NCI-H446 treated with DMSO at 0.1 percent for 48 hours (cell line): ENCODE measurements at regions not wholly inside any gene's neighbourhood (a gene's known extent, or its start where the extent isn't known, plus 50 kb on each side); places are given as distances from the start of the nearest gene placed in this dataset.
"Not testable (repeated sequence)": the region's sequence is repeated elsewhere in the genome, so short reads cannot be mapped to it uniquely, and the experiment has no call there.

Experiments used
- DNase-seq: peaks from one replicate; lab custom pipeline; 2025; lab: John Stamatoyannopoulos, UW

- DNase-seq = no peak
These were observed 70.8 kb upstream of the SMIM23 start for GRCh38 chr5:171714851-171715250.

DNA sequence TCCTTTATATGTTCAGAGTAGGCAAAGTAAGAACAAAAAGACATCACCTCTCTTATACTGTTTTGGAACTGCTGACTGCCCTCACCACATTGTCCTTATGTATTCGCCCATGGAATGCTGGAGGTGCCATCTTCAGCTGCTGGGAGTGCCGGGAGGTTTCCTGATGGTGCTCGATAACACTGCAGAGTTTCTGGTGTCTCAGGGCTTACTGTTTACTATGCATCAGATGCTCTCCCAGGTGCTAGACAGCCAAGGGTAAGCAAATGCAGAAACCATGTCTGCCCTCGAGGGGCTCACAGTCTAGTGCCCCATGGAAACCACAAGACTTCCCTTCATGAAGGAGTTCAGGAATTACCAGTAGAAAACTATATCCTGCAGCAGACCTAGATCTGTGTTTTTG, 70.1 kb upstream of the SMIM23 start:
- DNase-seq = no peak

- no peak for DNase-seq
These were observed 65.5 kb upstream of the SMIM23 start for GRCh38 chr5:171720086-171720485.

DNA sequence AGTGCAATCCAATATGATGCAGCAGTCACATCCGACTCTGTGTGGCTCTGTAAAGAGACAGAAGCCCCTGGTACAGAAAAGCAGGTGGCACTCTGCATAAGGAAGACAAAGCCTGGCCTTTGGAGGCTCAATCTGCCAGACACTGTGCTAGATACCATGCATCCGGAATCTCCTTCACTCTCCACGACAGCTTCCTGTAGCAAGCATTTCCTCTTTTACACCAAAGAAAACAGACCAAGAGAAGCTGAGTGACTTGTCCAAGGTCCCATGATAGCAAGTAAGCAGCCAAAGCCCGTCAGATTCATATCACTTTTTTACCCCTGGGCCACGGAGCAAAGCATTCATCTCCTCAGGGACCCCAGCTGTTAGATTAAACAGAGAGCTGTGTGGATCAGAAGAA, 64.2 kb upstream of the SMIM23 start:
- DNase-seq = no peak

DNA sequence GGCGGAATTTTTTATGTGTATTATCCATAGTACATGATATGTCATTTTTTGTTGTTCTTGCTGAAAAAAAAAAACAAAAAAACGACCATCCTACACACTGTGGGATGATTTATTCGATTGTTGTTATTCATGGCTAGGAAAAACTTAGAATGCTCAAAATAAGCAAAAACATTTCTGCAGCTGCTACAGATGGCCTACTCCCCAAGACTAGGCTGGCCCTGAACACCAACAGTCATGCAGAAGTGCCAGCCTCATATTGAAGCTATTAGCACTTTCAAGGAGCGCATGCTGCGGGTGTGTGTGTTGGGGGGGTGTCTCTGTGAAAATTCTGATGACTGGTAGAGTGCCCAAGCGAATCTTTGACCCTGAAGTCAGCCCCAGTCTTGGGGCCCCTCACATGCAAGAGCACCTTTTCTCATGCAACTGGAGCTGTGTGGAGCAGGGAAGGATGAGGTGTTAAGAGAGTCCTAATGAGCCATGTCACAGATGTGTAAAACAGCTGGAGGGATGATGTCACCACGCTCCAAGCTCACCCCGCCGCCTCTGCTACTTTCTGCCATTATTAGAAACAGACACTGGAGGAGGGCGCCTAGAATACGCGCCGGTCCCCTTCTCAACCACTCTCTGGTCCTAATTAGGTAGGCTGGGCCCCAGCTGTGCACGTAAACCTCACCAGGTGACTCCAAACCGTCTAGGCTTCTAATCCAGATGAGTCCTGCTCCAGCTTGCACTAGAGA, 61.0 kb upstream of the SMIM23 start:
- DNase-seq = no peak

GRCh38 chr5:171725205-171725601, 60.4 kb upstream of the SMIM23 start:
- DNase-seq = no peak

DNA sequence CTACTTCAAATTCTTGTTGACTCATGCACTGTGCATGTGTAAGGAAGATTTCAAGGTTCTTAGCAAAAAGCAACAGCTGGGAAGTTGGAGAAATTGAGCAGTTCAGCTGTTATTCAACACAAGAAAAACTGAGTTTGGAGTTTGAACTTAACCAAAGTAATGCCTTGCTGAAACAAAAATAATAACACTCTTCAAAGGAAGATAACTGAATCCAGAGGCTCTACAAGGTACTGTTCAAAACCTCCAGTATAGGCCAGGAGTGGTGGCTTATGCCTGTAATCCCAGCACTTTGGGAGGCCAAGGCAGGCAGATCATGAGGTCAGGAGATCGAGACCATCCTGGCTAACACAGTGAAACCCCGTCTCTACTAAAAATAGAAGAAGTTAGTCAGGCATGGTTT, 58.8 kb upstream of the SMIM23 start:
- DNase-seq = not testable (repeated sequence)

DNA sequence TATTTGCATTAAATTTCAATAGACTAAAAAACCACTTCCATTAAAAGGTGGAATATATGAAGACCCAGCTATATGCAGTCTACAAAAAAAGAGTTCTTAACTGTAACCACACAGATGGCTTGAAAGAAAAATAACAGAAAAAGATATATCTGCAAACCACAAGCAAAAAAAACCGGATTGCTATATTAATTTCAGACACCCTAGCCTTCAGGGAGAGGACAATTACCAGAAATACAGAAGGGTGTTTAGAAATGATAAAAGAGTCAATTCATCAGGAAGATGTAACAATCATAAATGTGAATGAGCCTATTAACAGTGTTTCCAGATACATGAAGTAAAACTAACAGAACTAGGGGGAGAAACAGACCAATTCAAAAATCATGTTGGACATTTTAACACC, 56.9 kb upstream of the SMIM23 start:
- DNase-seq = no peak
